Kidney (tissue), 13 donors: ENCODE measurements at regions not wholly inside any gene's neighbourhood (a gene's known extent, or its start where the extent isn't known, plus 50 kb on each side); places are given as distances from the start of the nearest gene placed in this dataset.

Source experiments
- DNase-seq, 5 donors: peaks; one replicate each; pipeline ENCODE4 v3.0.0-alpha.2; 2013 to 2020
- FAIRE-seq: peaks from 2 replicates; lab custom pipeline; 2012; peaks lifted over from hg19 to GRCh38; lab: Jason Lieb, UNC
- H3K27ac ChIP-seq, 2 donors: one replicate each; pipeline ENCODE4 v1.7.0; 2013; ENCODE audit warnings: low read depth in 2 of 2, low read length in 2 of 2, inconsistent platforms in 1 of 2
- H3K27me3 ChIP-seq: one replicate; pipeline ENCODE4 v1.7.1; 2013; ENCODE audit warnings: low read length, inconsistent platforms; ENCODE audit not compliant: control insufficient read depth, insufficient read depth
- H3K36me3 ChIP-seq, 3 donors: one replicate each; pipeline versions ENCODE4 v1.7.0 to v1.7.1; 2013; ENCODE audit warnings: low read length in 3 of 3, control low read depth in 1 of 3, inconsistent platforms in 1 of 3; ENCODE audit not compliant: insufficient read depth in 3 of 3, control insufficient read depth in 2 of 3
- H3K4me1 ChIP-seq, 3 donors: one replicate each; pipeline versions ENCODE4 v1.7.0 to v1.7.1; 2013; ENCODE audit warnings: low read length in 3 of 3, inconsistent platforms in 1 of 3, low read depth in 1 of 3; ENCODE audit not compliant: control insufficient read depth in 2 of 3, insufficient read depth in 2 of 3
- H3K4me3 ChIP-seq, 3 donors: one replicate each; pipeline versions ENCODE4 v1.7.0 to v1.8.1; 2013; ENCODE audit warnings: low read length in 3 of 3, control low read depth in 1 of 3, inconsistent platforms in 1 of 3
- H3K9ac ChIP-seq, 3 donors: one replicate each; pipeline versions ENCODE4 v1.7.0 to v1.7.1; 2013; ENCODE audit warnings: low read length in 3 of 3, control low read depth in 1 of 3, inconsistent platforms in 1 of 3
- H3K9me3 ChIP-seq, 3 donors: one replicate each; pipeline versions ENCODE4 v1.7.0 to v1.7.1; 2013; ENCODE audit warnings: low read length in 3 of 3, control low read depth in 1 of 3, inconsistent platforms in 1 of 3; ENCODE audit not compliant: control insufficient read depth in 2 of 3, insufficient read depth in 1 of 3
- CTCF ChIP-seq: IDR thresholded peaks from 3 replicates; pipeline ENCODE4 v1.5.1; 2012; ENCODE audit warnings: mild to moderate bottlenecking, moderate library complexity, borderline replicate concordance; ENCODE audit not compliant: insufficient read depth; ENCODE audit errors: extremely low read depth
- intact Hi-C: fragments of 100-400 bp; cut with DNase I; formaldehyde crosslinking; loops from one replicate; pipeline ENCODE4 v1.11.1; 2022
- donor health status: control.
- donor health status: control.
- donor health status: control.
- donor health status: control.
- donor health status: control.
- donor health status: DM: yes; HTN: yes; CAD: no.
- donor health status: Normal renal cell carcinoma (clear cell type).

- Histone ChIP-seq H3K9ac (no peak overlapping the region), H3K27me3 (no peaks in the 10 kb centered on the region), H3K36me3 (no peaks in the 10 kb centered on the region), H3K9me3 (no peaks in the 10 kb centered on the region), H3K4me3 (no peak overlapping the region), H3K27ac (no peak overlapping the region), H3K4me1 (no peaks in the 10 kb centered on the region)
- intact Hi-C loops: no loop called here
- DNase-seq (no peak), FAIRE-seq (no peak)
- TF ChIP-seq CTCF: no peak
Measured at GRCh38 chr21:20083336-20083735, 914.9 kb upstream of the NCAM2 start.

- Histone ChIP-seq H3K9me3 (no peaks in the 10 kb centered on the region), H3K4me1 (no peaks in the 10 kb centered on the region), H3K27me3 (no peaks in the 10 kb centered on the region), H3K36me3 (no peaks in the 10 kb centered on the region), H3K27ac (no peak overlapping the region), H3K9ac (no peak overlapping the region), H3K4me3 (no peak overlapping the region)
- DNase-seq (no peak), FAIRE-seq (no peak)
- TF ChIP-seq CTCF: no peak
- intact Hi-C loops: no loop called here
Measured at GRCh38 chr21:20083925-20084324, 914.3 kb upstream of the NCAM2 start.

DNA sequence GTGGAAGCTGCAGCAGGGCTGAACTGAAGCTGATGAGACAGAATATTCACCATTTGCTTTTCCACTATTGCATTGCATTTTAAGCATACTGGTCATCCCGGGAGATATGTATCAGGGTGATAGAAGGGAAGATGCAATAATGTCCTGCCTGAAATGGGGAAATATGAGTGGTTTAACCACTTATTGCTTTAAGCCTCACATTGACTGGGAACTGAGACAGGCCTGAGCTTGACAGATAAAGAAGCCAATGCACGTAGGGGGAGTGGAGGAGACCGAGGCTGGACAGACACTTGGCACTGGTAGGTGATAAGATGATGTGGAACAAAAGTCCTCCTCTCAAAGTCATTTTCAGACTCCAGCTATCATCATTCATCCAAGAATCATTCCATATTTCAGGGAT lies 911.7 kb upstream of the NCAM2 start:
- no peaks in the 10 kb centered on the region for H3K4me1 ChIP-seq
- intact Hi-C loops: no loop called here
- H3K9ac ChIP-seq: no peak overlapping the region
- no peaks in the 10 kb centered on the region for H3K9me3 ChIP-seq
- no peak for DNase-seq
- FAIRE-seq: no peak
- H3K27ac ChIP-seq: no peak overlapping the region
- H3K27me3 ChIP-seq: no peaks in the 10 kb centered on the region
- TF ChIP-seq CTCF: no peak
- no peaks in the 10 kb centered on the region for H3K36me3 ChIP-seq
- H3K4me3 ChIP-seq: no peak overlapping the region

DNA sequence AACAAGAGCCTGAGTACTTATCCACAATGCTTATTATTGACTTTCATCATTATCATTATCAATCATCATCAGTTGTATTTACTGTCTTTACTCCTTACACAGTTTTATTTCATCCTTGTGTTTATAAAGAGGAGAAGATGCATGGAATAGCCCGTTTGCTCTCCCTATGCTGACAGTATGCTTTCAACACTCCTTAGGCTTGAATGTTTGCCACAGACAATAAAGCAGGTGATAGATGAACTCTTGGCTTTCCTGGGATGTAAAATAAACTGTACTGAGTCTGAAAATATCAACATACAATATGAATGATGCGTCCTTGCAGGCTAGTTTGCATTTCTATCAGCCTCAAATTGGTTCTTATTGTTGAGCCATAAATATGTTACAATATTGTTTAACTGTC lies 891.8 kb upstream of the NCAM2 start:
- H3K27ac ChIP-seq: no peak overlapping the region
- no peak for FAIRE-seq
- no peak overlapping the region for H3K4me3 ChIP-seq
- peak in 2 of 5 donors; percentile 2 to 14 for DNase-seq
- no peak overlapping the region for H3K9ac ChIP-seq
- no peaks in the 10 kb centered on the region for H3K9me3 ChIP-seq
- H3K4me1 ChIP-seq: no peaks in the 10 kb centered on the region
- no peaks in the 10 kb centered on the region for H3K36me3 ChIP-seq
- intact Hi-C loops: no loop called here
- no peak for TF ChIP-seq CTCF
- no peaks in the 10 kb centered on the region for H3K27me3 ChIP-seq
